GM19023 (cell line): ENCODE measurements at regions not wholly inside any gene's neighbourhood (a gene's known extent, or its start where the extent isn't known, plus 50 kb on each side); places are given as distances from the start of the nearest gene placed in this dataset.

ENCODE experiments used
- ATAC-seq: cut with Tn5 transposase; IDR thresholded peaks from one replicate; pipeline ENCODE4 v1.9.1; 2021; ENCODE audit warnings: mild to moderate bottlenecking, moderate library complexity; ENCODE audit not compliant: unreplicated experiment

DNA sequence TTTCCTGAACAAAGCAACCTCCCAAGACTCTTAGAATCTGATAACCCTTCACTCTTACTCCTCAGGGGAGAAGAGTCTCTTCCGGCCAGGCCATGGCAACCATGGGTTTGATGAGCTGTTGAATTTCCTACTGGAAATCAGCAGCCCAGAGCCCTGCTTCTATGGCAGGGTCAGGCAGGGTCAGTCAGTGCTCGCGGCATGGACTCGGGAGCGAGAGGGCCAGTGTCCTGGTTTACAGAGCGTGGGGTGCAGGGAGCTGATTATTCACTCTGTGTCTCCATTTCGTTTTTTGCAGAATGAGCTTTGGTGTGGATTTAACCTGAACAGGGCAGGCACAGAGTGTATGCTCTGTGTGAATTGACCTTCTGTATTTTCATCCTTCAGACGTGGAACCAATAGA lies 340.6 kb upstream of the SFSWAP start:
- no peak for ATAC-seq

DNA sequence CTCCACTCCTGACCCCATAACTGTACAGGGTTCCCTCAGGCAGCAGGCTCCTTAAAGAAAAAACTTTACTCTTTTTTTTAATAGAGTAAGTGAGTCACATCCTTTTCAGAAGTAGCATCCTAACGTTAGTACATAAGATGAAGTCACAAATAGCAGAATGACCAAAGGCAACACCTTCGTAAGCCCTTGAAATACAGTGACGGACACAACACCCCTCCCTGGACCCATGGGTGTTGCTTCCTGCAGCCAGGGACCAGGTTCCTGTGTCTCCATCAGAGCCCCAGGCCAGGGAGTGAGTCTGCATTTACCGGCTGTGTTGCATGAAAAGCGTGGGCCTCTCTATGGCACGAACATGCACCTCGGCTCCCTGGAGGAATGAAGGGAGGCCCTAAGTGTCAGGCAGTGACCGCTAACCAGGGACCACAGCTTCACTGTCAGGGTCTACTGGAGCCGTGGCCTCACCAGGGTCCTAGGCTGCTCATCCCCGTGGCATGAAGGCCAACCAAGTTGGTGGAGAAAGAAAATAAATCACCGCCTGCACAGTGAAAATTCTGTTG lies 340.0 kb upstream of the SFSWAP start:
- ATAC-seq = no peak

DNA sequence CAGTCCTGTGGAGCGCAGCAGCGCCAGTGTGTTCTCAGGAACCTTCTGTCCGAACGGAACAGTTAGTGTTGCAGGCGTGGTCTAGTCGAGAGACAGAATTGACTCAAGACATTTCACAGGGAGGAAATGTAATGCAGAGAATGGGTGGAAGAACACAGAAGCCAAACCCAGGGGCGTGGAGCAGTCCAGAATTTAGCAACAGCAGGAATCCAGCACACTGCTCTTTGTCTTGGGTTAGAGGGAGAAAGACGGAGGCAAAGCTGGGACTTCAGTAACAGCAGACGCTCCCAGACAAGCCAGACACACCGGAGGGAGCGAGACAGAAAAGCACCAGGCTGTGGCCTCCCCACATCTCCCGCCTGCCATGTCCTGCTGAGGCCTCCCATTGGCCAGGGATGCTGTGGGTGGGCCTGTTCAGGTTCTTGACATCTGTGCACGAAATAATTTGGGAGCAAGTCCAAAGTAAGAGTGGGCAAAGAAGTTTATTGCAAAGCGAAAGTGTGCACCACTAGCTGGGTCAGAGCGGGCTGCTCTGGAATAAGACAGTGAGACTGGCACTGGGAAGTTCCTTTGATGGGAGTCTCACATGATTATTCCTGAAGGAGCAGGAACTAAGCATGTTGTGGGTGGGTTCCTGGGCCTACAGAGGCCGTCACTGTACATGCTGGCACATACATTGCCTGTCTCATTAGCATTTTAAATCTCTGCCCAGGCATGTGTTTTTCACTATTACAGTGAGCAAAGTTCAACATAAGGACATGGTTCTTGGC lies 339.3 kb upstream of the SFSWAP start:
- ATAC-seq = no peak

DNA sequence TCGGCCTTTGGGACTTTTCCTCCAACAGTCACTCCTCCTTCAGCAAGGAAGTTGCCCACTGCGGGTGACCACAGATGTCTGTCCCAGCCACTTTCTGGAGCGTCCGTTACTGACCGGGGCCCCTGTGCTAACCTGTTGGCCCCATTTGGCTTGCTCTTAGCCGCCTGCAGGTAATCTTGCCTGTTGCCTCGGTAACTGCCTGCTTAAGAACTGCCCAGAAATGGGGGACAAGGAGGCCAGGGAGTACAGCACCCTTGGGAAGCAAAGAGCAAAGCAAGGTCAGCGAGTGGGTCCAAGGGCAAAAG lies 338.8 kb upstream of the SFSWAP start:
- no peak for ATAC-seq

DNA sequence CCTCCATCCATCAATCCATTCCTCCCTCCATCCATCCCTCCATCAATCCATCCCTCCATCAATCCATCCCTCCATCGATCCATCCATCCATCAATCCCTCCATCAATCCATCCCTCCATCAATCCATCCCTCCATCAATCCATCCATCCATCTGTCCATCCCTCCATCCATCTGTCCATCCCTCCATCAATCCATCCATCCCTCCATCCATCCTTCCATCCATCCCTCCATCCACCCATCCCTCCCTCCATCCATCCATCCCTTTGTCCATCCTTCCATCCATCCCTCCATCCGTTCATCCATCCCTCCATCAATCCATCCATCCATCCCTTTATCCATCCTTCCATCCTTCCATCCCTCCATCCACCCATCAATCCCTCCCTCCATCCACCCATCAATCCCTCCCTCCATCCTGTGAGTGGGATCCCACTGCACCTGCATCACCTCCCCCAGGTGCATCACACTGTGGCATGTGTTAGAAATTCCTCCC lies 338.1 kb upstream of the SFSWAP start:
- no peak for ATAC-seq

DNA sequence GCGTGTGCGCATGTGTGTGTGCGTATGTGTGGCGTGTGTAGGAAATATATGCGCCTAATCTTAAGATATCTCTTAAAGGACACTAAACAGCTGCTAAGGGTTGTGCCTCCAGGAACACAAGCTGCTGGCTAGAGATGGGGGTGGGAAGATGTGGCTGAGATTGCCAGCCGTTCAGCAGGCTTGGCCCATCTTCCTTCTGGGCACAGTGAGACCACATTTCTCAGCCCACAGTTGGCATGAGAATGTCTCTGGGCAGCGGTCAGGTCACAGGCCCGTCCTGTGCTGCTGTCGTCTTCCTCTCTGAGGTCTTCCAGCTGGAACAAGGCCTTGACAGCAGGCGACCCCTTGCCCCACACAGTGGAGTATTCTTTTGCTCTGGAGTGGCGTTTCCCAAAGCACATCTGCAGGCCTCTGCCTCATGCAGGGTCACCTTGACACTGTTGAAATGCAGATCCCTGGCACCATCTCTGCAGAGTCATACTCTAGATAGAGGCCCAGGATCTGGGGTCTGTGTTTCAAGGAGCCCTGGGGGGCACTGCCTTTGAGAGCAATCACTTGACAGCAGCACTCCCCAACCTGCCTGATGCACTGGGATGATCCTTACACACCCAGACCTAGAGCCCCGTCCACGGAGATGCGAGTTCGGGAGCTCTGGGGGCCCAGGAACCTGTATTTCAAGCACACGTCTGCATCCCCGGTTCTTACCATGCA lies 335.5 kb upstream of the SFSWAP start:
- ATAC-seq = no peak

DNA sequence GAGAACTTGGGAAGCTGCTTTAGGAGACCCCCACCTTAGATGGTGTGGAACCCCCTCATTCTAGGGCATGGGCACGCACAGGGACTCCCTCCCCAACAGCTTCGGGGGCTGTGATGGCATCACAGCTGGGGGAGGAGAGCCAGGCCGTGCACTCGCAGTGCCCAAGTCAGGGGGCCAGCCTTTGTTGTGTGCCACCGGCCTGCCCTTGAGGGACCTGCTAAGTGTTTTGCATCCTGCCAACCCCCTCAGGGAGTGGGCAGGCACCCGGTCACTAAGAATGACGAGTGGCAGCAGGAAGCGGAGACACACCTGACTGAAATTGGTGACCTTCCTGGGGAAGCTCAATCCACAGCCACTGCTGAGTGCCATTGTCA lies 334.9 kb upstream of the SFSWAP start:
- no peak for ATAC-seq

DNA sequence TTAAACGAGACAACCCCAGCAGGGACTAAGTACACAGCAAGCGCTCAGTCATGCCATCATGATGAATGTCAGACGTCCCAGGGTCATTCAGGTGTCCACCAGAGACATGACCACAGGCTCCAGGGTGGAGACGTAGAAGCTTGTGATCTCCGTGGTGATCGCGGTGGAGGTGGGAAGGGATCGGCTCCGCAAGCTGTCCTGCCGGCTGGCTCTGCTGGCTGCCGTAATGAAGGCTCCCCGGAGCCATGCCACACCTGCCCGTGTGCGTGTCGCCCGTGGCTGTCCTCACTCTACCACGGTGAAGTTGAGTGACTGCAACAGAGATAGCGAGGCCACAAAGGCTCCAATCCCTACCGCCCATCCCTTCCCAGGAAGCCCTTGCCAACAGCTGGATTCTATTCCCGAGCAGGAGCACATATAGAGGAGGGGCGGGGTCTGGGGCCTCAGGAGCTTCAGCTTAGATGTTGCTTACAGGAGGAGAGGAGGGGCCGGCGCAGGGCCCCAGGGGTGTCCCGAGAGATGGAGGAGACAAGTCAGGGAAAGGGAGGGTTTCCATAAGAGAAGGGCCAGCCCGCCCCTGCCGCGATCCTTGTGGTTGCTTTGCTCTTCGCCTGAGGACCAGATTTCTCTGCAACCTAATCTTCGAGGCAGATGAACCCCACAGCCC lies 332.6 kb upstream of the SFSWAP start:
- ATAC-seq = no peak

DNA sequence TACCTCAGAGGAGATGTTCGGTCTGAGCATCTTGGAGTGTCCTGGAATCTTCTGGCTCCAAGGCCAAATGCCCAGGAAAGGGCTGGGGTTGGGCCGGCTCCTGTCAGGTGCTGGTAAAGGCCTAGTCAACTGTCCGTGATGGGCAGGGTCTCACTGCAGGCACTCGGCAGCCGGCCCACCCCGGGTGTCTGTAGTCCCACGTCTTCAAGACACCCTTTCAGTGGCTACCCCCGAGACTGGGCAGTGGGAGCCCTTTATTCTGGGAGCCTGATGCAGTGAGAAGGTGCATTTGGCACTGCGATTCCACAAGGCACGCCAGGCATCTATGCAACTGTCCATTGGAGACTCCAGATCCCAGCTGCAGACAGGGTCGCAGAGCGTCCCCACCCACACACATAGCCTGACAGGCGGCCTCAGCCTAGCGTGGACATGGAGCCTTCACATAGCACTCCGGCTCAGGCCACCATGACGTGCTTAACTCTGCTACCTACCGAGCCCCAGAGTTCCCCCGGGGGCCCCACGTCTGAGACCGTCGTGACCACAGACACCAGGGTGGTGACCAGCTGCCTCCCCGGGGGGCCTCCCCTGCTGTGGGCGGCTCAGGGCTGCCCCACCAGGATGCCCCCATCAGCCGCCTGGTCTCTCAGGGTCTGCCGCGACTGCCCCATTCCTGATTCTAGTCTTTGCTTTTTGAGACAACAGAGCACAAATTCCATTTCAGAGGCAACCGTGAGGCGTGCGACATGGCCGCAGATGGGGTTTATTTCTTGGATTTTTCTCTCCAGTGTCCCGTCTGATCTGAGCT lies 331.8 kb upstream of the SFSWAP start:
- no peak for ATAC-seq

DNA sequence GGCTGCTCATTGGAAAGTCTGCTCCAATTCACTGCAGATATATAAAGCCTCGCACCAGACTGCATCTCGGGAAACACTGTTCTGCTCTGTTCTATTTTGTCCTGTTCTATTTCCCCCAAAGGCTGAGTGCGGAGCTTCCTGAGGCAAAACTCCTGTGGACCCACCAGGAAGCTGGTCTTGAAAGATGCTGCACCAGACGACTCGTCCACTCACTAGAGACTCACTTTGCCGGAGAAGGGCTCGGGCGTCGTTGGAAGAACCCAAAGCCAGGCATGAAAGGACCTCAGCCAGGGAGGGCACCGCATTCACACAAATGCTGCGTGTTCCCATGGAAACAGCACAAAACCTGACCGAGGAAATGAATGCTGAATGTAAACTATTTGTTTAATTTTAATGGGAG lies 331.2 kb upstream of the SFSWAP start:
- no peak for ATAC-seq

DNA sequence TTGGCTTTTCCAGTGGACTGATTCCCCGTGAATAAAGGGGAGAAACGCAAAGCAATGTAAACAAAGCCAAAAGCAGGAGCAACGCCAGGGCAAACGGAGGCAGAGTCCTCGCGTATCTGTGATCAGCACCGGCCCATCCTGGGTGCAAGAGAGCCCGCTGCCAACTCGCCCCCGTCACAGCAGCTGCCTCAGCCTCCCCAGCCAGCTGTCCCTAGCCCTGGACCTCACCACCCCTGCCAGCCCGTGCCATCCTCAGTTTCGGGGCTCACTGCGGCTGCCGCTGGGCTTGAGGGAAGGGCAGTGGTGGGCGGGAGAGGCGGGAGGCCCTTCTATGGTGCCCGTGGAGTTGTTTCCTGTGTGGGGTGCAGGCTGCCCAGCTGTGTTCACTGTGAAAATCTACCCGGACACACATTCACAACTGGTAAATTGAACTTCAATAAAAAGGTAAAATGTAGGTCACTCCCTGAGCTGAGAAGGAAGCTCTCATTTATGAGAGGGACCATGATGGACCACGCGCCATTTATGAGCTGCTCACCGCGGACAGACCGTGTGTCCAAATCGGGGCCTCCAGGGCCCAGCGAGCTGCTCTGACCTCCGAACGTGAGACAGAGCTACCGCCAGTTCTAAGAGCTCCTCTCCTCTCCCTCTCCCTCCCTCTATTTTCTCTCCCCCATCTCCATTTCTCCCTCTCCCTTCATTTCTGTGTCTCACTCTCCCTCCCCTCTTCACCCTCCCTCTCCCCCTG lies 330.5 kb upstream of the SFSWAP start:
- ATAC-seq = no peak

DNA sequence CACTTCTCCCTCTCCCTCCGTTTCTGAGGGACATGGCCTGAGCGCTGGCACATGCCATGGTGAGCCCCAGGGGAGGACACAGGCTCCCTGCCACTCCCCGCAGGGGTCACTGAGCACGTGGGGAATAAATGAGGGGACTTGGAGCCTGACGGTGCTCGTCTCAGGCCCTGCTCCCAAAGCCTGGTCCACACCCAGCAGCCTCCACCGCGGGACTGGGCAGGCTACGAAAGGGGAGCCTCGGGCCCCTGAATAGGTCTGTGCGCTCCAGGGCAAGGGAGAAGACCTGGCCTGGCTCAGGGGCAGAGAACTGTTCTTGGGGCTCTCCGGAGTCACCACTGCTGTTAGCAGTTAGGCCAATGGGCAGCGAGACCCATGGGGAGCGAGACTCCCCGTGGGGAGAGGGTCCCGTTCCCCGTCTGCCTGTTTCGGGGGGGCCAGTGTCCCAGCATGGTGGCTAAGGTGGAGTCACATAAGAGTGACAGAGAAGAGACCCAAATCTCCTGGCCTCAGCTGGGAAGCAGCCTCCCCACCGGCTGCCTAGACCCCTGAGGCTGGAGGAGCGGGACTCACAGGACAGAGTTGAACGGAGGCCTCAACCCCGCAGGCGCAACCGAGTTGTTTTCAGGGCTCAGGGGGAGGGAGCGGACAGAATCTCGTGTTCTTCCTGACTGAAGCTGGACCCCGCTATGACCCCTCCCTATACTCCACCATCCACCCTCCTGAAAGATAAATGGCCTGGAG lies 329.8 kb upstream of the SFSWAP start:
- ATAC-seq = no peak

DNA sequence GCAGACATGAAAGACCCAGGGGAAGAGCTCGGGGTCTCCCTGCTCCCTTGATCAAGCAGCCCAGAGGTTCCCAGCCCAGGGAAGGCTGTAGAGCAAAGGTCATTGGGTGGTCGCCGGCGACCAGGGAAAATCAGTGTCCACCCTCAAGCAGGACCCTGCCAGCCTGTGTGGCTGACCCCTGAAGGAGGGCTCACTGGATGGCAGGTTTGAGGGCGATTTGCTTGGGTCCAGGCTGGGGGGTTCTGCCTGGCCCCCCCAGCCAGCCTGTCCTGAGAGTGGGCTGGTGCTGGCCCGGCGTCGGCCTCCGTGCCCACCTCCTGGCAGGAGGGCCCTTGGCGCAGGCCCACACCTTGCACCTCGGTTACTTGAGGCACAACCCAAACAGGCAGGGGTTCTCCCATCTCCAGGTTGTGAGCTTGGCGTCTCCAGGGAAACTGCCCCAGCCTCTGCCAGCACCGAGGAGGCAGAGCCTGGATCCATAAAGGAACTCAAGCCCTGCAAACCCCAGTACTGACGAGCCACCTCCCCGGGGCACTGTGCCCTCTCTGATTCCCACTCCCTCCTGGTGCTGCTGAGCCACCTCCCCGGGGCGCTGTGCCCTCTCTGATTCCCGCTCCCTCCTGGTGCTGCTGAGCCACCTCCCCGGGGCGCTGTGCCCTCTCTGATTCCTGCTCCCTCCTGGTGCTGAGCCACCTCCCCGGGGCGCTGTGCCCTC lies 329.0 kb upstream of the SFSWAP start:
- no peak for ATAC-seq

DNA sequence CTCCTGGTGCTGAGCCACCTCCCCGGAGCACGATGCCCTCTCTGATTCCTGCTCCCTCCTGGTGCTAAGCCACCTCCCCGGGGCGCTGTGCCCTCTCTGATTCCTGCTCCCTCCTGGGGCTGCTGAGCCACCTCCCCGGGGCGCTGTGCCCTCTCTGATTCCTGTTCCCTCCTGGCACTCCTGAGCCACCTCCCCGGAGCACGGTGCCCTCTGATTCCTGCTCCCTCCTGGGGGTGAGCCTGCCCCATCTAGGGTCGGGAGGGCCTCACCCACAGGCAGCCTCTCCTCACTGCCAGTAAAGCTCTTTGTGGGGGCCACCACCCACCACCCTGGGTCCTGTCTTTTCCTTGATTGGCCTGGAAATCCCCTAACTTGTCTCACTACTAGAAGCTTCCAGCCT lies 327.6 kb upstream of the SFSWAP start:
- no peak for ATAC-seq

DNA sequence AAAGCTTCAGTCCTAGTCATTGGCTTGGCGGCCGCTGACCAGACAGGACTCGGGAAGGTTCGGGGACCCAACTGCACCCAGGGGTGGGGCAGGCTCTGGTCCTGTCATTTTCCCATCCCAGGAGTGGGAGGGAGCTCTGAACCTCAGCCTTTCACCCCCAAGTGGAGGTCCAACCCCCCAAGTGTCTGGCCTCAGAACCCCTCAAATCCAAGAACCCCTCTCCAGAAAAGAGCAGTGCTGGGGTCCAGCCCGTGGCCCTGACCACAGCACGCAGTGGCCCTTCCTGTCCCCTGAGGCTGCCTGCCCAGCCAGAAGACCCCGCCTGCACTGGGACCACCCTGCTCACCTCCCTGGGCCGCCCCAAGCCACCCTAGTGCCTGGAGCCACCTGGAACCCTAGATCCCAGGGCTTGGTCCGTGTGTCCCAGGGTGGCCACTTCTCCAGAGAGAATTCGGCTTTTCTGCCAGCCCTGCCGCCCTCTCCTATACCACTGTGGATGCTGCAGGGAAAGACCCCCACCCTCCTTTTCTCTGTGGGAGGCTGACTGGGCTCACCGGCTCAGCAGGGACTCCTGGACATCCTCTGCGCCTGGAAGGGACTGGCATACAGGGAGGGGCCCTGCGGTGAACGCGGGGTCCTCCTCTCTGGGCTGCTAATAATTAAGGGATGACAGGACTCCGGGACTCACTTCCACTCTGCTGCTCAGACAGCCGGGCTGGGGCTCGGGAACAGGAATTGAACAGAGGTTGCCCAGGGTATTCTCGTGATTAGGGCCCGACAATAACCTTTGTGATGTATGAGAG lies 326.9 kb upstream of the SFSWAP start:
- no peak for ATAC-seq

DNA sequence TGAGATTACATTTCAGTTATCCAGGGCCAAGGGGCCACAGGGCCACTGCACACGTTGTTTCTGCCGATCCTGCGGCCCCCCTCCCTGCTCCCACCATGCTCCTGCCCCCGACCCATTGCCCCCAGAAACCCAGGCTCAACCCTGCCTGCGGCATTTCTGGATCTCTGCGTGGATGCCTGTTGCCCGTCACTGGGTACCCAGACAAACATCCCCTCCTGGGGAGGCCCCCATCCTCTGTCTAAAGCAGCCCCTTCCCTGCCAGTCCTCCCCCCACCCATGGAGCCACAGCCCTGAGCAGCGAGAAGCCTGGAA lies 326.4 kb upstream of the SFSWAP start:
- ATAC-seq = no peak

DNA sequence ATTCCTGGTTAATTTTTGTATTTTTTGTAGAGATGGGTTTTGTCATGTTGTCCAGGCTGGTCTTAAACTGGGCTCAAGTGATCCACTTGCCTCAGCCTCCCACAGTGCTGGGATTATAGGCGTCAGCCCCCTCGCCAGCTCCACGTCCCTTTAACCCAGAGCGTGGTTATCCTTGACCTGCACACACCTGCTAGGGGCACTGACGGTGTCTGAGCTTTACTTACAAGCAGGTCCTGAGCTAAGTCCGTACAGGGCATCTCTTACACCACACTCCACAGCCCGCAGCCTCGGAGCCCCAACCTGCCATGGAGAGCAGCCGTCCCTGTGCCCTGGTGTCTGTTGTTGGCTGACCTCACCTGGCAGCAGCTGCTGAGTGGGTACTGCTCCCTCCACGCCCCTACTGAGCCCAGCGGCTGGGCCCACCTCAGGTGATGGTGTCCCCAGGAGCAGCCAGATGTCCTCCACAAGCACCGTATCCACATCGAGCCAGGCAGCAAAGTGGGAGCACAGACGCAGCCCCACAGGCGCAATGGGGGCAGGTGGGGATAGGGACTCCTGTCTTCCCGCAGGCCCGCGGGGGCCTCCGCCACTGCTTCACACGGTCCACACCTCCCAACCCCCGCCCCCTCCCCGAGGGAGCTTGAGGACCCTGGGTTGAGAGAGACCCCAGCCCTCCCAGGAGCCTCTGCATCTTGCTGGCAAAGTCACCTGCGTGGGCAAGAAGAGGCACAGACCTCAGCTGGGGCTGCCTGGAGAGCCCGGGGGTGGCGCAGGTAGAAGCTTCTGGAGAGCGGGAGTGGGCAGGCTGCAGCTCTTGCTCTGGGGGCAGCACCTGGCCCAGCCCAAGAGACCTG lies 325.4 kb upstream of the SFSWAP start:
- ATAC-seq = no peak

DNA sequence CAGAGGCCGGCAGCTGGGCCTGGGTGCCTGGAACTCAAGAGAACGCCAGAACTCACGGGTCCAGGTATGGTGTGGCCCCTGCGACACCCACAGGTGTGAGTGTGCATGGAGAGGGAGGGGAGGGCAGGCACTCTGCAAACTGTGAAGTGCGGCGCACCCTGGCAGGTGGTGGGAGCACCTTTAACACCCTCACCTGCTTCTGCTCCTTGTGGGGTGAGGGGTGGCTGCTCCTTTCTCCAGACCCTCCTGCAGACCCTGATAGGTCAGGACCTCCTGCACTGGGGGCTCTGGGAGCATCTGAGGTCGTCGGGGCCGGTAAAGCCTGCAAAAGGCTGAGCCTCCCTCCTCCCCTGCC lies 324.7 kb upstream of the SFSWAP start:
- ATAC-seq = no peak
